H9 (cell line): ENCODE measurements at regions not wholly inside any gene's neighbourhood (a gene's known extent, or its start where the extent isn't known, plus 50 kb on each side); places are given as distances from the start of the nearest gene placed in this dataset.
"Not testable (repeated sequence)": the region's sequence is repeated elsewhere in the genome, so short reads cannot be mapped to it uniquely, and the experiment has no call there.

Experiments
- DNase-seq: peaks from one replicate; pipeline ENCODE4 v3.0.0-alpha.2; 2017
- H2AFZ ChIP-seq: one replicate; pipeline ENCODE4 v1.6.1; 2013; ENCODE audit warnings: mild to moderate bottlenecking, low read length, control low read depth, moderate library complexity
- H2AK5ac ChIP-seq: 2 replicates; pipeline ENCODE4 v1.6.1; 2013; ENCODE audit warnings: low read length, control low read depth, mixed read lengths; ENCODE audit not compliant: insufficient read length
- H2BK120ac ChIP-seq: one replicate; pipeline ENCODE4 v1.6.1; 2013; ENCODE audit warnings: low read depth, mild to moderate bottlenecking, low read length, control low read depth, inconsistent platforms; ENCODE audit not compliant: poor library complexity, severe bottlenecking
- H2BK12ac ChIP-seq: 2 replicates; pipeline ENCODE4 v1.6.1; 2013; ENCODE audit warnings: low read length, control low read depth, mixed read lengths, low read depth; ENCODE audit not compliant: insufficient read length
- H2BK15ac ChIP-seq: 2 replicates; pipeline ENCODE4 v1.6.1; 2013; ENCODE audit warnings: low read depth, low read length, control low read depth
- H2BK20ac ChIP-seq: one replicate; pipeline ENCODE4 v1.6.1; 2013; ENCODE audit warnings: low read depth, mild to moderate bottlenecking, low read length, control low read depth, inconsistent platforms; ENCODE audit not compliant: poor library complexity, severe bottlenecking
- H2BK5ac ChIP-seq: 2 replicates; pipeline ENCODE4 v1.6.1; 2013; ENCODE audit warnings: low read length, control low read depth, mixed read lengths; ENCODE audit not compliant: insufficient read length
- H3K14ac ChIP-seq: 2 replicates; pipeline ENCODE4 v1.6.1; 2013; ENCODE audit warnings: low read length, control low read depth; ENCODE audit not compliant: insufficient read depth
- H3K18ac ChIP-seq: 2 replicates; pipeline ENCODE4 v1.6.1; 2013; ENCODE audit warnings: low read depth, mild to moderate bottlenecking, mixed read lengths, low read length, control low read depth; ENCODE audit not compliant: insufficient read length
- H3K23ac ChIP-seq: 2 replicates; pipeline ENCODE4 v1.6.1; 2013; ENCODE audit warnings: low read length, control low read depth, mixed read lengths, low read depth; ENCODE audit not compliant: insufficient read length
- H3K23me2 ChIP-seq: 2 replicates; pipeline ENCODE4 v1.6.1; 2013; ENCODE audit warnings: low read depth, mild to moderate bottlenecking, mixed read lengths, low read length, control low read depth; ENCODE audit not compliant: insufficient read length, poor library complexity, severe bottlenecking
- H3K27ac ChIP-seq: 2 replicates; pipeline ENCODE4 v1.5.1; 2013; ENCODE audit warnings: low read length, control low read depth, mixed read lengths, low read depth; ENCODE audit not compliant: insufficient read length
- H3K27me3 ChIP-seq: 2 replicates; pipeline ENCODE4 v1.6.1; 2013; ENCODE audit warnings: low read length, control low read depth, inconsistent platforms; ENCODE audit not compliant: insufficient read depth
- H3K4ac ChIP-seq: 2 replicates; pipeline ENCODE4 v1.6.1; 2013; ENCODE audit warnings: low read depth, mild to moderate bottlenecking, control low read depth, inconsistent platforms, low read length, moderate library complexity
- H3K4me1 ChIP-seq: 2 replicates; pipeline ENCODE4 v1.6.1; 2013; ENCODE audit warnings: low read length, control low read depth, inconsistent platforms; ENCODE audit not compliant: insufficient read depth
- H3K4me2 ChIP-seq: 2 replicates; pipeline ENCODE4 v1.6.1; 2013; ENCODE audit warnings: low read length, control low read depth, mixed read lengths; ENCODE audit not compliant: insufficient read length, insufficient read depth
- H3K56ac ChIP-seq: 2 replicates; pipeline ENCODE4 v1.6.1; 2013; ENCODE audit warnings: low read depth, mild to moderate bottlenecking, mixed read lengths, low read length, control low read depth; ENCODE audit not compliant: insufficient read length
- H3K79me1 ChIP-seq: 2 replicates; pipeline ENCODE4 v1.6.1; 2013; ENCODE audit warnings: low read depth, mild to moderate bottlenecking, moderate library complexity, low read length, control low read depth, inconsistent platforms; ENCODE audit not compliant: insufficient read depth, poor library complexity, severe bottlenecking
- H3K79me2 ChIP-seq: 2 replicates; pipeline ENCODE4 v1.6.1; 2013; ENCODE audit warnings: low read length, control low read depth, inconsistent platforms; ENCODE audit not compliant: insufficient read depth
- H3K9ac ChIP-seq: 2 replicates; pipeline ENCODE4 v1.6.1; 2013; ENCODE audit warnings: low read length, control low read depth, mixed read lengths; ENCODE audit not compliant: insufficient read length; ENCODE audit errors: extremely low read depth
- H3K9me3 ChIP-seq: one replicate; pipeline ENCODE4 v1.6.1; 2013; ENCODE audit warnings: low read depth, low read length, inconsistent platforms; ENCODE audit not compliant: control insufficient read depth
- H3T11ph ChIP-seq: one replicate; pipeline ENCODE4 v1.6.1; 2013; ENCODE audit warnings: mild to moderate bottlenecking, low read length, control low read depth, inconsistent platforms
- H4K20me1 ChIP-seq: one replicate; pipeline ENCODE4 v1.6.1; 2013; ENCODE audit not compliant: control insufficient read depth, insufficient read length, insufficient read depth
- H4K5ac ChIP-seq: 2 replicates; pipeline ENCODE4 v1.6.1; 2013; ENCODE audit warnings: low read depth, mild to moderate bottlenecking, mixed read lengths, low read length, control low read depth; ENCODE audit not compliant: insufficient read length
- H4K8ac ChIP-seq: replicated peaks from 2 replicates; pipeline ENCODE4 v1.6.1; 2013; ENCODE audit warnings: low read length, control low read depth, mixed read lengths, low read depth; ENCODE audit not compliant: insufficient read length
- H4K91ac ChIP-seq: 2 replicates; pipeline ENCODE4 v1.6.1; 2013; ENCODE audit warnings: low read depth, mild to moderate bottlenecking, moderate library complexity, mixed read lengths, low read length, control low read depth; ENCODE audit not compliant: insufficient read length
- H3K27ac Mint-ChIP-seq, 3 experiments: 2 replicates in 2 of 3; 3 replicates in 1 of 3; pipeline ENCODE4 v1.8.0; 2020 to 2021; ENCODE audit warnings: mixed read lengths in 3 of 3, mild to moderate bottlenecking in 1 of 3, moderate library complexity in 1 of 3
- H3K27me3 Mint-ChIP-seq: 2 replicates; pipeline ENCODE4 v1.8.0; 2021; ENCODE audit warnings: low read depth, mild to moderate bottlenecking, moderate library complexity, mixed read lengths
- H3K36me3 Mint-ChIP-seq, 3 experiments: 2 replicates in 2 of 3; 3 replicates in 1 of 3; pipeline ENCODE4 v1.8.0; 2020 to 2021; ENCODE audit warnings: low read depth in 3 of 3, mixed read lengths in 3 of 3; ENCODE audit not compliant: insufficient read depth in 1 of 3
- H3K4me1 Mint-ChIP-seq, 2 experiments: 2 replicates each; pipeline ENCODE4 v1.8.0; 2020; ENCODE audit warnings: mixed read lengths in 2 of 2
- H3K4me3 Mint-ChIP-seq, 2 experiments: 2 replicates in 1 of 2; 3 replicates in 1 of 2; pipeline ENCODE4 v1.8.0; 2020 to 2021; ENCODE audit warnings: mild to moderate bottlenecking in 2 of 2, mixed read lengths in 2 of 2, moderate library complexity in 1 of 2
- H3K9me3 Mint-ChIP-seq, 2 experiments: 2 replicates in 1 of 2; 3 replicates in 1 of 2; pipeline ENCODE4 v1.8.0; 2020; ENCODE audit warnings: mild to moderate bottlenecking in 2 of 2, mixed read lengths in 2 of 2, moderate library complexity in 1 of 2
- whole genome bisulfite sequencing: extraction: QIAGEN DNeasy Blood & Tissue Kit; methylation state at CpG from one replicate; pipeline ENCODE4 v1.1.7; 2013; ENCODE audit warnings: missing lambda C conversion rate, low lambda C conversion rate, mixed read lengths; ENCODE audit not compliant: insufficient read length; ENCODE audit errors: extremely low coverage; 5-methylcytosine and 5-hydroxymethylcytosine counted together

- peaks cover 11 to 13% of the 10 kb centered on the region in 2 experiments for H3K4me1 Mint-ChIP-seq
- H3T11ph ChIP-seq, DNase-seq, H4K91ac ChIP-seq, H4K8ac ChIP-seq, H2BK12ac ChIP-seq, H3K56ac ChIP-seq, H3K18ac ChIP-seq, H2BK15ac ChIP-seq, H3K27me3 ChIP-seq, H3K27ac ChIP-seq, H3K27ac Mint-ChIP-seq, H2AFZ ChIP-seq, H4K20me1 ChIP-seq, H3K79me2 ChIP-seq, H3K36me3 Mint-ChIP-seq, H2AK5ac ChIP-seq, H4K5ac ChIP-seq, H3K27me3 Mint-ChIP-seq, H3K23ac ChIP-seq, H3K9me3 Mint-ChIP-seq, H3K9me3 ChIP-seq, H2BK120ac ChIP-seq, H3K4me3 Mint-ChIP-seq, H3K4me1 ChIP-seq, H3K23me2 ChIP-seq, H3K79me1 ChIP-seq, H2BK5ac ChIP-seq, H3K4me2 ChIP-seq, H3K14ac ChIP-seq, H3K9ac ChIP-seq, H2BK20ac ChIP-seq, H3K4ac ChIP-seq: not testable (repeated sequence)
- WGBS, result no CpG with 5 or more reads among the region's 23 CpGs
Observed at GRCh38 chr16:29355339-29356059, 51.0 kb downstream of the NPIPB11 start.

- H3K23ac ChIP-seq, H3K23me2 ChIP-seq, H2BK12ac ChIP-seq, H3K18ac ChIP-seq, H2AK5ac ChIP-seq, H2BK15ac ChIP-seq, H2BK20ac ChIP-seq, H3K9ac ChIP-seq, H2AFZ ChIP-seq, H3K4me2 ChIP-seq, H4K91ac ChIP-seq, H3K14ac ChIP-seq, H4K5ac ChIP-seq, H3T11ph ChIP-seq, H3K79me2 ChIP-seq, H3K4ac ChIP-seq, H3K36me3 Mint-ChIP-seq, H2BK5ac ChIP-seq, H3K79me1 ChIP-seq, H3K9me3 Mint-ChIP-seq, H3K9me3 ChIP-seq, DNase-seq, H3K27me3 Mint-ChIP-seq, H3K27me3 ChIP-seq, H3K27ac ChIP-seq, H4K20me1 ChIP-seq, H3K4me1 ChIP-seq, H3K56ac ChIP-seq, H2BK120ac ChIP-seq, H4K8ac ChIP-seq, H3K4me3 Mint-ChIP-seq, H3K27ac Mint-ChIP-seq: not testable (repeated sequence)
- WGBS, result no CpG with 5 or more reads among the region's 5 CpGs
- H3K4me1 Mint-ChIP-seq, result peaks cover 11 to 14% of the 10 kb centered on the region in 2 experiments
Observed at GRCh38 chr16:29354449-29354848, 52.1 kb downstream of the NPIPB11 start.
